Middle frontal gyrus (tissue), 1 donor: ENCODE measurements at regions not wholly inside any gene's neighbourhood (a gene's known extent, or its start where the extent isn't known, plus 50 kb on each side); places are given as distances from the start of the nearest gene placed in this dataset.

ENCODE experiments used
- DNase-seq: peaks from one replicate; pipeline ENCODE4 v3.0.0-alpha.2; 2015; ENCODE audit warnings: low spot score; ENCODE audit errors: extremely low spot score

GRCh38 chr3:177300039-177300833, 103.0 kb upstream of the TBL1XR1 start:
- no peak for DNase-seq

- DNase-seq = no peak
Observed at GRCh38 chr3:177300842-177301241, 103.6 kb upstream of the TBL1XR1 start.

GRCh38 chr3:177306252-177306651, 109.0 kb upstream of the TBL1XR1 start:
- DNase-seq = no peak

- DNase-seq = no peak
Observed at GRCh38 chr3:177307391-177307790, 110.1 kb upstream of the TBL1XR1 start.

GRCh38 chr3:177307826-177308225, 110.5 kb upstream of the TBL1XR1 start:
- no peak for DNase-seq

GRCh38 chr3:177308286-177308685, 111.0 kb upstream of the TBL1XR1 start:
- DNase-seq = no peak

- no peak for DNase-seq
Observed at GRCh38 chr3:177308911-177309310, 111.6 kb upstream of the TBL1XR1 start.

- DNase-seq = no peak
Observed at GRCh38 chr3:177312491-177312890, 115.2 kb upstream of the TBL1XR1 start.

- no peak for DNase-seq
Observed at GRCh38 chr3:177314897-177315296, 117.6 kb upstream of the TBL1XR1 start.

- DNase-seq = no peak
Observed at GRCh38 chr3:177317247-177317646, 120.0 kb upstream of the TBL1XR1 start.

- DNase-seq = no peak
Observed at GRCh38 chr3:177318559-177318958, 121.3 kb upstream of the TBL1XR1 start.

GRCh38 chr3:177320765-177321247, 123.5 kb upstream of the TBL1XR1 start:
- DNase-seq = no peak

- no peak for DNase-seq
Observed at GRCh38 chr3:177321819-177322218, 124.5 kb upstream of the TBL1XR1 start.

- DNase-seq = no peak
Observed at GRCh38 chr3:177322881-177323280, 125.6 kb upstream of the TBL1XR1 start.

GRCh38 chr3:177329854-177330253, 132.6 kb upstream of the TBL1XR1 start:
- no peak for DNase-seq

- DNase-seq = no peak
Observed at GRCh38 chr3:177330779-177331178, 133.5 kb upstream of the TBL1XR1 start.

GRCh38 chr3:177331203-177331835, 134.0 kb upstream of the TBL1XR1 start:
- DNase-seq = no peak

- no peak for DNase-seq
Observed at GRCh38 chr3:177332955-177333354, 135.7 kb upstream of the TBL1XR1 start.

GRCh38 chr3:177333533-177334520, 136.5 kb upstream of the TBL1XR1 start:
- no peak for DNase-seq

GRCh38 chr3:177334803-177335202, 137.5 kb upstream of the TBL1XR1 start:
- DNase-seq = no peak

GRCh38 chr3:177335728-177336127, 138.4 kb upstream of the TBL1XR1 start:
- DNase-seq = no peak
